Activated CD4-positive, alpha-beta T cell treated with anti-CD3 and anti-CD28 coated beads, Interleukin-2, amount 50 U/mL, for 1 hour (primary cell): ENCODE measurements at regions not wholly inside any gene's neighbourhood (a gene's known extent, or its start where the extent isn't known, plus 50 kb on each side); places are given as distances from the start of the nearest gene placed in this dataset.
"Not testable (repeated sequence)": the region's sequence is repeated elsewhere in the genome, so short reads cannot be mapped to it uniquely, and the experiment has no call there.

ENCODE experiments used
- DNase-seq: peaks from one replicate; pipeline ENCODE4 v3.0.0-alpha.2; 2020

DNA sequence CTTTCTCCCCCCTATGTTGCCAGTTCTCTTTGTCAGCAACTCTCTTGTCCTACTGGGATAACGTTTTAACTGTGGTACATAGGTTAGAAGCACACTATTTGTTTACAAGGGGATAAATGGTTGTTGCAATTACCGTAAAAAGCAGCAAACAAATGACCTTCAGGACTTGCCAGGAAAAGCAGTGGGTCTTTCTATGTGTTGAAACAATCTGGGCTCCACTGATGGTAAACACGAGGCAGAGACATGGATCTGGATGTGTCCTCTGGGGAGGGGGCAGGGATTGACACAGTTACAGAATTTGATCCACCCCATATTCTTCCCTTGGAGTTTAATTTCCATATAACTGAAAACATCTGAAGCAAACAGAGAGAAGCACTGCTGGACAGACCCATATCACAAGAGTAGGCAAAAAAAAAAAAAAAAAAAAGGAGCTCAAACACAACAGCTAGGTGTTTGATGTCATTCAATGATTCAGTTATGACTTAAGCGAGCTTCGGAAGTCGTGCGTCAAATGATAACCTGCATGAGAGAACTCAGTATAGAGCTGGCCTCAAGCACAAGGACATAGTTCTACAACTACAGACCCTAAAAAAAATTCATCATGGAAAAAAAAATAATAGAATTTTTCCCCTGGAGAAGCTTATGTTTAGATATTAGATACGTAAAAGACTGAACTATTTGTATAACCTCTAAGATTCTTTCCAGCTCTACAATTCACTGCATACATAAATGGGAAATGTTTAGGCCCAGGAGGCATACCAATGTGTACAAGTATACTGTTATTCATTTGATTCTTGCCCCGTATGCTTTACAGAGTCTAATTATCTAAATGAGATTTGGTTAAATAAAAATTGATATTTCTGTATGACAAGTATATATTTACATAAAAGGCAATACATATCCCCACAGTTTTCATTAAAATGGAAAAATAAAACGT, 127.7 kb downstream of the ALDH8A1 start:
- DNase-seq = no peak

DNA sequence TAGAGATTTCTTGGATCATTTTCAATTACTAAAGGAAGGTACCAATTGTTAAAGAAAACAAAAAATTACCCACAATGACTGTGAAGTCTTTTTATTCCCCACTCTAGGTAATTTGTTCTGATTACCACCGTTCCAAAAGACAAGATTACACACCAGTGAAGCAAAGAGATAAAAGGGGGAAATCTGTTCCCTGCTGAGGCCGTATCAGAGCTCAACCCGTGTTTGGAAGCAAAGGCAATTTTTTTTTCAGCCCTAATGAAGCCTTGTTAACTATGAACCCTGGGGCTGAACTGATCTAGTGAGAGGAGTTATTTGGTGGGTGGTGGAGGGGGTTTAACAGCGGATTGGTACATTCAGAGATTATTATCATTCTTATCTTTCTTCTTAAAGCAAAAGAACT, 128.5 kb downstream of the ALDH8A1 start:
- no peak for DNase-seq

DNA sequence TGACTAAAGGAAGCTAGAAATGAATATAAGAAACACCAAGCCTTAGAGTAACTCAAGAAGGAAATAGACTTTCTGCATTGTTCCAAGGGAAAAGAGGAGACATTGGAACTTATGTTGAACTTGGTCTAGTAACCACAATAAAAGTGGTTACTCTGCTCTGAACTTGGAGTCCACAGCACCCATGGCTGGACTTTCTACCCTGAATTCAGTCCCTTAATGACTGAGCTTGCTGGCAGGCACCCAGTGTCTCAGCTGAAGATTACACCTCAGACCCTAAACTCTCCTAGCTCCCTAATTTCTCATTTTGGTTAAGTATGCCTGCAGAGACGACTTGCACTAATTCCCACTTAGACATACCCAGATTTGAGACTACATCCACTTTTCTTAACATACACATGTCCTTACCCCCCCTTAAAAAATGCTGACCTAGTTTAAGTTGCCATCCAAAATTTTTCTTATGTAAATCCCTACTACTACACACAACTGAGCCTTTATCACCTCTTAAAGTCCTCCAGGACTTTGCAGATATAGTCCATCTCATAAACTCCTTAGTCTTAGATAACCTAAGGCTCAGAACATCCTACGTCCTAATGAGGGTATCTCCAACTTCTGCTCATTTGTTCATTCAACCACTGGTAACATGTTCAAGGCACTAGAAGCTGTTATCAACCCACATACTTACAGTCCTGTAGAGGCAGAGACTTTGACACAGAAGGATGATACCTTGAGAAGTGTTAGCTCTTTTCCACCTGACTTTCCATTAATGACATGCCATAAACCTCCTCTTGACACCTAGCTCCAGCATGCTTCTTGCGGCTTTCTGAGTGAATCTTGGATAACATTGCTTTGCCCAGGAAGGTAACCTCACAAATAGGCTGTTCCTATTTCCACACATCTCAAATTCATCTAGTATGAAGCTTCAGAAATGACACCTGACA, 129.8 kb downstream of the ALDH8A1 start:
- no peak for DNase-seq

DNA sequence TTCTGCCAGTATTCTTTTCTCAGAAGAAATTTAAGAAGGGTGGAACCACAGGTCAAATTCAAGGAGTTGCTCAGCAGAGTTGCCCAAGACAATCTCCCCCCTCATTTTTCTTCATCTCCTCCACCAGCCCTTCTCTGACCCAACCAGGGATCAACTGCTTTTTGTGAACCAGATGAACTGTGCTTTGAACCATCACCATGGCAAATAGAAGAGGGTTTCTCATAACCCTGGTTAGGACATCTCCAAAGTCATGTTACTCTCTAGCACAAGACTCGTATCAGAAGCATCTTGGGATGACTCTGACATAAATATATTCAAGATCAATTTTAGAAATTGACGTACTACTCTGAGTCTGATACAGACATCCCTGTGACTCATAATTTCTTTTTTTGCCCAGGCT, 130.7 kb downstream of the ALDH8A1 start:
- no peak for DNase-seq

DNA sequence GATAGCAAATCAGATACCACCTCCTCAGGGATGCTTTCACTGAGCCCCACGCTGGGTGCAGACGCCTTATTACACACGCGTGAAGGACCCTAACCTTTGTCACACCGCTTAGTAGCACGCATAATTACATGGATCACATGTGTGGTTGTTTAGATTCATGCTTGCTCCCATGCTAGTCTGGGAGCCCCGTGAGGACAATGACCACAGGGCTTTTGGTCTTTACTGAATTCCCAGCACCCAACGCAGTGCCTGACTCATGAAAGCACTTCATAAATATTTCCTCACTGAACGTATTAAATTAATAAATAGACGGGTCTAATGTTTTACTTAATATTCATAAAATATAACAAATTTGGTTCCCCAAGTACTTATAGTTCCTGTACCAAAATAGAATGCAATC, 132.5 kb downstream of the ALDH8A1 start:
- no peak for DNase-seq

DNA sequence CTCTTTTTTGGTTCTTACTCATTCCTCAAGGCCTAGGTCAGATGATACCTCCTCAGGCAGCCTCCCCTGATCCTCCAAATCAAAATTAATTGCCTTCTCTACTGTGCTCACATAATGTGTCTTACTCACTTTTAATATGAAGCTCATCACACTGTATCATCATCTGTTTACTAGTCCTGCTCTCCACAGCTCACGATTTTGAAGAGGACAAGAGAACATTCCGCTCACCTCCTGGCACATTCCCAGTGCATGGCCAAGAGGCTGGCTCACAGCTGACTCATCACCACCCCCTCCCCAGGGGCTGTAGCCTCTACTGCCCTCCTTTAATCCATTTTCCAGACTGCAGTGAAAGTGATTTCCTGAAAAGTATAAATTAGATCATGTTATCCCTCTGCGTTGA, 133.1 kb downstream of the ALDH8A1 start:
- no peak for DNase-seq

DNA sequence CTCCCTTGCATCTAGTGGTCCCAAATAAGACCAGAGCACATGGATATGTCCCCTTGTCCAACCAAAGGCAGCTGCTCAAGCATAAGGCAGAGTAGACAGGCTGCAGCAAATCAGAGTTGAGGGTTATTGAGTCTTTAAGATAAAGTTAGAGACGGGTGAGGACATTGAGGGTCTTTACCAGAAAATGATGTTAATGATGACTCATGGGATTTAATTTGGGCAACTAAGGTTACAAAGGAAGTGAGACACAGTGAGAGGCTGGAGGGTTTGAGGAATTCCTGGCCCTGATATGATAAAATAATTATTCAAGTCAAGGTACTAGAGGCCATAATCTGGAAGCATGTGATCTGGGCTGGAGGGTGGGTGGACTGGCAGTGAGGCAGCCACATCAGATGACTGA, 133.6 kb downstream of the ALDH8A1 start:
- DNase-seq = no peak

DNA sequence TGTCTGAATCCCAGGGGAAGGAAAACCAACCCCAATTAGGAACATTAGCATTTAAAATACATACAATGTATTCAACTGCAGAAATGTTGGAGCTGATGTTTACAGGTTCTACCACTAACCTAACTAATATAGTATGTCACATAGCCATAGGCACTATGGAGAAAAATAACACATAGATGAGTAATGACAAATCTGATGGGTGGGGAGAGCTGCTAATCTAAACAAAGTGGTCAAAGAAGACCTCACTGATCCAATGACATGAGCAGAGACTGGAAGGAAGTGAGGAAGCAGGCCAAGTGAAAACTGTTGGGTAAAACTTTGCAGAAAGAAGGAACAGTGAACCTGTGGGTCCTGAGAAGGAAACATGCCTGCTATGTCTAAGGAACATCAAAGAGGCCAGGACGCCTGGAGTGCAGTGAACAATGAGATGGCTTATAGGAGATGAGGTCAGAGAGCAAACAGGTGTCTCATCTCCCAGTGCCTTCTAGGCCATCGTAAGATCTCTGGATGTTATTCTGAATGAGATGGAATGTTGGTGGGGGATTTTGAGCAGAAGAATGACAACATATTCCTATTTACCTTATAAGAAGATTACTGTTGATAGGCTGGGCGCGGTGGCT, 135.7 kb downstream of the ALDH8A1 start:
- DNase-seq = no peak

DNA sequence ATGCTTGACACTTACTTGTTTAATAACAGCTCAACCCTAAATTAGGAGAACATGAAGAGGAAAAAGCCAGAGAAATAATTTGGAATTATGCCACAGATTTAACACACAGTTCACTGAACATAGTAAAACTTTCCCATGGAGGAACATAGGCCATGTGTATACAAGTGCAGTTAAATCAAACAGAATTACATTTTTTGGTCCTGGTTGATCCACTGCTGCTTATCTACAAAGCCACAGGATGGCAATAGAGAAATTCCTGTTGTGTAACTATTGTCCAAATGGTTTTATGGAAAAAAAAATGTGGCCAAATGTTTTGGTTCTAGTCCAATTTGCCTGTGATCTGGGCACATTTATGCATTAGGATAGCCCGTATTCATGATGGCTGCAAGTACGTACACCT, 136.8 kb downstream of the ALDH8A1 start:
- no peak for DNase-seq

DNA sequence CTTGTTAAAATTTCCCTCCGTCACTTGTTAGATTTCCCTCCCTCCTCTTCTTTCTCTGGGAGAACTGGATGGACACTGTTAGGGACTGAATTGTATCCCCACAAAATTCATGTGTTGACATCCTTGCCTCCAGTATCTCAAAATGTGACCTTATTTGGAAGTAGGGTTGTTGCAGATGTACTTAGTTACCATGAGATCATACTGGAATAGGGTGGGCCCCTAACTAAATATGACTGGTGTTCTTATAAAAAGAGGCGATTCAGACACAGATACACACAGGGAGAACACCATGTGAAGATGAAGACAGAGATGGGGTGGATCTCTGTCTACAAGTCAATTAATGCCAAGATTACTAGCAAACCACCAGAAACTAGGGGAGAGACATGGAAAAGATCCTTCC, 139.5 kb downstream of the ALDH8A1 start:
- no peak for DNase-seq

DNA sequence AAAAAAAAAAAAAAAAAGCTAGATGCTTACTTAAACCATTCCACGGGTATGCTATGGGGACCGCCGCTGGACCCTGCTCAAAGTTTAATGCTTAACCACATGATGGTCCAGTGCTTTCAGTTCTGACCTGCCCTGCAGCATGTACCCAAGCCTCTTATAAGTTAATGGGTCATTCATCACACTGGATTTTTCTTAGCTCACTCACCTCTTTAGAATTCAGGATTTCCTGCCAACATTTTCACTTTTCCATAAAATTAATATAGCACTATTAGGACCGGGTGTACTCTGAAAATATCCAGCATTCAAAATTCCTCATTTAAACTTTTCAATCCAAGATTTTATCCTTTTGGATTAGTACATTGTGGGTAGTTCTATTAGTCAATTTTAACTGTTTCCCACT, 140.8 kb downstream of the ALDH8A1 start:
- DNase-seq = no peak

DNA sequence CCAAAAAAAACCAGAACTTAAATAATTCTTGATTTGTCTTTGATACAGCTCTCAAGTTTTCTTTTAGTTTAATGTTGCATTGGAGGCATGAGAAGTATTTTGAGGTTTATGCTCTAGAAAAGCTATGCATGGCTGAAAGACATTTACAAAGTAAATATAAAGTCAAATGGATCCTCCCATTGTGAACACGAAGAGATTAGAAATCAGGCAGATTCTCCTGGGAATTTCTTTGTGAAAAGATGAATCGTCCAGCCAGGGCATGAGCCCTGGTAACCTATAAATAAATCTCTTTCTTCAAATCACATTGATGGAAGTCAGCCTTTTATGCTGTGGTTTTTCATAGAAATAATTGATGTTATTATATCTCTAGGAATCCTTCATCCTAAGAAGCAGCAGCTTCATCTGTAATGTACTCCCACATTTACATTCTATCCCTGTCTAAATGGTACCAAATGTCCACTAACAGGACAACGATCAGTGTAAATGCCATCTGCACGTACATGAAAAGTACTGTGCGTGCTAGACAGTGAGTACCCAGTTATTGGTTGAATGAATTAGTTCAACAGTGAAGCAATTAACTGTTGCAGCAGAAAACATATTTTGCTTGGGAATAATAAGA, 143.6 kb downstream of the ALDH8A1 start:
- no peak for DNase-seq

DNA sequence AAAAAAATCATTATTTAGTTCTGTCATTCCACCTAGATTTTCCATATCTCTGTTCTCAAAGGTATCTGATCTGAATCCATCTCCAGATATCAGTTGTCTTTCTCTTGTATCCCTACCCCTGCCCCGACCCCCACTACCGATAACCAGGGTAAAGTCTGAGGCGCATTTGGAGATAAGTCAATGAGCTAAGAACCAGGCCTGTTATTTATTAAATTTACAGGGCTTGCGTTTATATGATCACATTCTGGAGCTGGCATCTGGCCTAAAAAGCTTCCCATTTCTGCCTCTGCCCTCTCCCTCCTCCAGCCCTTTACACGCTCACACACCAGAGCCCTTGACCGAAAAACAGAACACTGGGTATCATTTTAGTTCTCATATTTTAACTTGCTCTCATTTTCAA, 144.7 kb downstream of the ALDH8A1 start:
- DNase-seq = no peak

DNA sequence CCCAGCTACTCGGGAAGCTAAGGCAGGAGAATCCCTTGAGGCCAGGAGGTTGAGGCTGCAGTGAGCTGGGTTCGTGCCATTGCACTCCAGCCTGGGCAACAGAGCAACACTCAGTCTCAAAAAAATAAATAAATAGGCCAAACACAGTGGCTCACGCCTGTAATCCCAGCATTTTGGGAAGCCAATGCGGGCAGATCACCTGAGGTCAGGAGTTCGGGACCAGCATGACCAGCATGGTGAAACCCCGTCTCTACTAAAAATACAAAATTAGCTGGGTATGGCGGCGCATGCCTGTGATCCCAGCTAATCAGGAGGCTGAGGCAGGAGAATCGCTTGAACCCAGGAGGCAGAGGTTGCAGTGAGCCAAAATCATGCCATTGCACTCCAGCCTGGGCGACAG, 145.6 kb downstream of the ALDH8A1 start:
- not testable (repeated sequence) for DNase-seq

DNA sequence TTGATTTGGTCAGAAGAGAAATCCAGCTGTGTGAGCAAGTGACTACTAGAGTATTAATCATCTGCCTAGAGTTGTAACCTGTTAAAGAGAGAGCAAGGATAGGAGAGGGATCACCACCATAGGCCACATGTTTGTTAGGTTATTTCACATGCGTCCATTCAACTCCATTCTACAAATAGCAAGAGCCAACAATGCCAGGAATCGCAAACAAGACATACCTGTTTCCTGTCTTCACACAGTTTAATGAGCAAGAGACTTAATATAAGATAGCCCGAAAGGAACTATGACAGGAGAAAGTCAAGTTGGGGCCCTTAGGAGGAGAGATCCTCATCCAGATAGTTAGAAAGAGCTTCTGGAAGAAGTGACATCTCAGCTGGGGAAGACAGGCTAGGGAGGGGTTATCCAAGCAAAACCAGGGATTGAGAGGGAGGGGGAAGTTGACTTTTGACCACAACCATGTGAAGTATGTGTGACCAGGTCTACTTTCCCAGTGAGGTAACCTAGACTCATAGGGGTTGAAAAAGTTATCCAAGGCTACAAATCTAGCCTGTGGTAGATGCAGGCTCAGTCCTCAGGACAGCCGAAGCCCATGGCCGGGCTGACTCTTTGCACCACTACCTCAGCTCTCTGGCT, 147.4 kb downstream of the ALDH8A1 start:
- DNase-seq = no peak

DNA sequence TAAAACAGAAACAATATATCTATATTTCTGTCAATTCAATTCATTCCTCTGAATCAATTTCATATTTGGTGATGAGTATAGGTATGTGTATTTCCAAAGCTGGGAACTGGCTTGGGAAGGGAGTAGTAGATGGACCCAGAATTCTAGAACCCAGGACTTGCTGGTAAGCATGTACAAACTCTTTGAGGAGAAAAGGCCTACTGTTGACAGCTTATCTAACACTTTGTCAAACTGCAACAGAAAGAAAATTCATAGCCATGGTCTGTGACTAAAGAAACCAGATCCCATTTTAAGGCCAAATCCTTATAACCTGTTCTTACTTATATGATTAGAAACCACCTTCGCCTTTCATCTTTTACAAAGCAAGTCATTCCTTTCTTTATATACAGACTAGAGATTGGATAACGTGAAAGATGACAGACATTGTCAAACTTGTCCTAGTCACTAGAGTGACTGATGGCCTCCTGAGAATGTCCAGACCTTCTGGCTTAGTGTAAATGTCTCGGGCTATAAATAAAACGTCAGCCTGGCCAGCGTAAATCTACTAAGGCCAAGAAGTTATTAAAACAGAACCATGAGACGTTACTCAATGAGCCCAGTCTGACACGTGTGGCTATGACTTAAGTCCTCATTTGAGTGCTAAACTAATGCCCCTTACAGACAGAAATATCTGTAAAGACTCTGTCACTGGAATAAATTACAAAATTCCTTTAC, 152.3 kb downstream of the ALDH8A1 start:
- no peak for DNase-seq

DNA sequence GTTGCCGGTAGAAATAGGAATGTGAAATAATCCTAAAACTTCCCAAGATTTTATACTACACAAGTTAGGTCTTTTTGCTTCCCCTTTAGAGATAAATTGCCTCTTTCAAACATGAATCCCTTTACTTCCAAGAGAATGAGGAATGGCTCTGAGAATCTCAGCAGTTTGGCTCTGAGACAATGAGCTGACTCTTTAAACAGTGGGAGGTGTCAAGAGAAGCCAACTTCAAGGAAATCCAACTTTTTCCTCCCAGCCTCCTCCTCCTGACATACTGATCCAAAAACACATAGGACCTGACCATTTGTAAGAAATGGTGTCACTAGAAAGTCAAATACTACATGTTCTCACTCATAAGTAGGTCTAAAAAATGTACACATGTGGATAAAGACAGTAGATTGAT, 154.2 kb downstream of the ALDH8A1 start:
- no peak for DNase-seq

DNA sequence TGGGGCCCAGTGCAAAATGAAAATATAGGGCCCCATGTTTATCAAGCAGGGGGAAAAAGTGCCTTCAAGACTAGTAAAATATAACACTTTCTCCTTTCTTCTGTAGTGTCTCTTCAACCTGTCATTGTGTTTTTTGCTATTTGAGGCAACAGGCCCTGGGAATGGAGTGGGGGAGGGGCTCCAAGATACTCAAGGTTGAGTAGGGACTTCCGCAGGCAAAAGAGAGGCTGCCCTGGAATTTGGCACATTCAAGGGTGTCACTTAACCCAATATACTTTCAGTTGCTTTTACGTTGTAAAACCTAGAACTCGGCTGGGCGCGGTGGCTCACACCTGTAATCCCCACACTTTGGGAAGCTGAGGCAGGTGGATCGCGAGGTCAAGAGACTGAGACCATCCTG, 154.9 kb downstream of the ALDH8A1 start:
- DNase-seq = no peak

DNA sequence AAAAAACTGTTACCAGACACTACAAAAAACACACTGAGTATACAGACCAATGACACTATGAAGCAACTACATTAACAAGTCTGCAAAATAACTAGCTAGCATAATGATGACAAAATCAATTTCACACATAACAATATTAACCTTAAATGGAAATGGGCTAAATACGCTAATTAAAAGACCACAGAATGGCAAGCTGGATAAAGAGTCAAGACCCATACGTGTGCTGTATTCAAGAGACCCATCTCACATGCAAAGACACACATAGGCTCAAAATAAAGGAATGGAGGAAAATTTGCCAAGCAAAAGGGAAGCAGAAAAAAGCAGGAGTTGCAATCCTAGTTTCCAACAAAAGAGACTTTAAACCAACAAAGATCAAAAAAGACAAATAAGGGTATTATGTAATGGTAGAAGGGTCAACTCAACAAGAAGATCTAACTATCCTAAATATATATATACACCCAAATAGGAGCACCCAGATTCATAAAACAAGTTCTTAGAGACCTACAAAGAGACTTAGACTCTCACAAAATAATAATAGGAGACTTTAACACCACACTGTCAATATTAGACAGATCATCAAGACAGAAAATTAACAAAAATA, 158.6 kb downstream of the ALDH8A1 start:
- DNase-seq = not testable (repeated sequence)

DNA sequence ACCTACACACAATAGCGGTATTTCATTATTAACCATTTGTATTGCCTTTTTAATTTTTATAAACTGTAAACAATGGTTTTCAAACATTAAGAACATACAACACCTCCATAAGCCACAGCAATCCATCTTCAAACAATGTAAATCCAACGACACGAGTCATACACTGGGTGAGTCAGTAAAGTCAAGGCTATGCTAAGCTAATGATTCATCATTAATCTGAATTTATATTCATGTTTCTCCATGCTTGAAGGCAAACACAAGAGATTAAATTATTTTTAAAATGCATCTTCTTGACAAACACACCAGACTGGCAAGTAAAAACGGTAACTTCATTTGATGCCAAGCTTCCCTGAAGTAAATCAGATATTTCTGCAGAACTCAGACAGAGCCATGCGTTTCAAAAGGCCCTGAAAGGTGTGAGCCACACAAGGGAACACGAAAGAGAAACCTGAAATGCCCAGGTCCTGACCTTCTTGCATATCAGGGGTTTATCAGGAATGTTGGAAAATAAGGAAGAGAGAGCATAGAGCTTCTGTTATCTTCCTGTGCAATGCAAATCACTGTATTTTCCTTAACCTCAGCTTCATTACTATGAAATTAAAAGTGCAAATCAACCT, 162.5 kb downstream of the ALDH8A1 start:
- DNase-seq = no peak

DNA sequence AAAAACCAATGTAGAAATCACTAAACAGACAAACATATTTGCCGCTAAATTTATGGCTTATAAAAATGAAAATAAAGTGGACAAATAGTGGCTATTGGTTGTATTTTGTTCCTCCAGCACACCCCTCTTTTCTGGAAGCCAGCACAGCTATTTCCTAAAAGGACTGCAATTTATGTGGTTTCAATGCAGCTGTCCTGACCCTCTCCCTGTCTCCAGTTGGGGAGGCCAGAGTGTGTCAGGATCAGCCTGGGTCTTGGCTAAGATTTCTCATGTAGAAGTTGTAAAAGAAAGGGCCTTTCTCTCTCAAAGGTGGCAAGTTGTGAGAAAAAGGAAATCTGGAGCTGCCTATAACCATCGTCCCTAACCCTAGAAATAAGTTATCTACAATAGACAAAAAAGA, 165.6 kb downstream of the ALDH8A1 start:
- DNase-seq = no peak
